Loucy (cell line): ENCODE measurements at regions not wholly inside any gene's neighbourhood (a gene's known extent, or its start where the extent isn't known, plus 50 kb on each side); places are given as distances from the start of the nearest gene placed in this dataset.

Source experiments
- EZH2phosphoT487 ChIP-seq: fragments of 200-600 bp; IDR thresholded peaks from 2 replicates; pipeline ENCODE4 v1.6.1; 2018; ENCODE audit warnings: antibody characterized with exemption, mild to moderate bottlenecking, moderate library complexity, borderline replicate concordance
- TF ChIP-seq, protein P1 (sequence below): fragments of 200-600 bp; sonication (generic); conservative IDR thresholded peaks from 2 replicates; pipeline ENCODE4 v1.5.1; 2014; ENCODE audit warnings: mild to moderate bottlenecking, antibody characterized with exemption, low read length

DNA sequence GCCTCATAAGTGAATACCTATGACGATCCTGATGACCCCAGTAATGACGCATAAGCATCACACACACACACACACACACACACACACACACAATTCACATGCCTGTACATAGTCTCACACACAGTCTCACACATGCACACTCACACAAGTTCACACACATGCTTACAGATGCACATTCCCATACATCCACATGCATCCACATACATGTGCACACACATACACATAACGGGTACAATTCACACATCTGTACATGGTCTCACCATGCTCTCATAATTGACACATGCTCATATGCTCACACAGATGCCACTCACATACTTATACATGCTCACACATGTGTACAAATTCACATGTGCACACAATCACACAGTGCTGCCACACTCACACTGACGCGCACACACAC lies 105.7 kb upstream of the VSTM2B start:
- TF ChIP-seq, protein P1, sequence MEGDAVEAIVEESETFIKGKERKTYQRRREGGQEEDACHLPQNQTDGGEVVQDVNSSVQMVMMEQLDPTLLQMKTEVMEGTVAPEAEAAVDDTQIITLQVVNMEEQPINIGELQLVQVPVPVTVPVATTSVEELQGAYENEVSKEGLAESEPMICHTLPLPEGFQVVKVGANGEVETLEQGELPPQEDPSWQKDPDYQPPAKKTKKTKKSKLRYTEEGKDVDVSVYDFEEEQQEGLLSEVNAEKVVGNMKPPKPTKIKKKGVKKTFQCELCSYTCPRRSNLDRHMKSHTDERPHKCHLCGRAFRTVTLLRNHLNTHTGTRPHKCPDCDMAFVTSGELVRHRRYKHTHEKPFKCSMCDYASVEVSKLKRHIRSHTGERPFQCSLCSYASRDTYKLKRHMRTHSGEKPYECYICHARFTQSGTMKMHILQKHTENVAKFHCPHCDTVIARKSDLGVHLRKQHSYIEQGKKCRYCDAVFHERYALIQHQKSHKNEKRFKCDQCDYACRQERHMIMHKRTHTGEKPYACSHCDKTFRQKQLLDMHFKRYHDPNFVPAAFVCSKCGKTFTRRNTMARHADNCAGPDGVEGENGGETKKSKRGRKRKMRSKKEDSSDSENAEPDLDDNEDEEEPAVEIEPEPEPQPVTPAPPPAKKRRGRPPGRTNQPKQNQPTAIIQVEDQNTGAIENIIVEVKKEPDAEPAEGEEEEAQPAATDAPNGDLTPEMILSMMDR: no peak
- no peak for TF ChIP-seq EZH2phosphoT487
